KMS-11 (cell line): ENCODE measurements at regions not wholly inside any gene's neighbourhood (a gene's known extent, or its start where the extent isn't known, plus 50 kb on each side); places are given as distances from the start of the nearest gene placed in this dataset.

ENCODE experiments used
- H2AFZ ChIP-seq: fragments of 200-600 bp; sonication (generic); 2 replicates; pipeline ENCODE4 v1.6.1; 2016; ENCODE audit warnings: antibody characterized with exemption, mixed run types, low read depth
- H3K27ac ChIP-seq: fragments of 200-600 bp; sonication (generic); 2 replicates; pipeline ENCODE4 v1.6.1; 2016; ENCODE audit warnings: mild to moderate bottlenecking, mixed run types
- H3K27me3 ChIP-seq: fragments of 200-600 bp; sonication (generic); 2 replicates; pipeline ENCODE4 v1.6.1; 2017; ENCODE audit warnings: mild to moderate bottlenecking, low read depth, mixed run types, moderate library complexity; ENCODE audit not compliant: insufficient read depth
- H3K36me3 ChIP-seq: fragments of 200-600 bp; sonication (generic); 2 replicates; pipeline ENCODE4 v1.6.1; 2017; ENCODE audit warnings: mild to moderate bottlenecking, mixed run types; ENCODE audit not compliant: insufficient read depth
- H3K4me1 ChIP-seq: fragments of 200-600 bp; sonication (generic); 2 replicates; pipeline ENCODE4 v1.6.1; 2016; ENCODE audit warnings: mild to moderate bottlenecking, low read depth, mixed run types; ENCODE audit not compliant: poor library complexity, severe bottlenecking
- H3K4me2 ChIP-seq: fragments of 200-600 bp; sonication (generic); 2 replicates; pipeline ENCODE4 v1.7.0; 2016; ENCODE audit warnings: mild to moderate bottlenecking, mixed run types
- H3K4me3 ChIP-seq: fragments of 200-600 bp; sonication (generic); IDR thresholded peaks from 2 replicates; pipeline ENCODE4 v1.6.1; 2017; ENCODE audit warnings: low read depth, low read length, mixed read lengths; ENCODE audit not compliant: insufficient read depth
- H3K79me2 ChIP-seq: fragments of 200-600 bp; sonication (generic); 2 replicates; pipeline ENCODE4 v1.6.1; 2016; ENCODE audit warnings: low read depth, mixed run types; ENCODE audit not compliant: insufficient read depth
- H3K9ac ChIP-seq: fragments of 200-600 bp; sonication (generic); 2 replicates; pipeline ENCODE4 v1.6.1; 2016; ENCODE audit warnings: mild to moderate bottlenecking, mixed run types
- H4K20me1 ChIP-seq: fragments of 200-600 bp; sonication (generic); 2 replicates; pipeline ENCODE4 v1.6.1; 2016; ENCODE audit warnings: mild to moderate bottlenecking, mixed run types; ENCODE audit not compliant: insufficient read depth
- CTCF ChIP-seq: fragments of 200-600 bp; sonication (generic); conservative IDR thresholded peaks from 2 replicates; pipeline ENCODE4 v1.6.1; 2017; ENCODE audit warnings: low read depth, mild to moderate bottlenecking, antibody characterized with exemption, low read length, moderate library complexity, mixed read lengths

GRCh38 chr2:9735335-9735734 lies 104.5 kb upstream of the YWHAQ start:
- Histone ChIP-seq H3K36me3 (no peaks in the 10 kb centered on the region; the same call in 1 of the 2 replicates), H3K4me2 (no peak overlapping the region), H3K4me1 (no peaks in the 10 kb centered on the region), H3K27ac (no peak overlapping the region), H3K9ac (no peak overlapping the region), H4K20me1 (no peaks in the 10 kb centered on the region), H2AFZ (no peak overlapping the region), H3K4me3 (no peak overlapping the region), H3K27me3 (no peaks in the 10 kb centered on the region), H3K79me2 (no peaks in the 10 kb centered on the region)
- no peak for TF ChIP-seq CTCF

GRCh38 chr2:9736021-9736420 lies 105.2 kb upstream of the YWHAQ start:
- no peaks in the 10 kb centered on the region for H4K20me1 ChIP-seq
- no peak overlapping the region for H3K9ac ChIP-seq
- no peaks in the 10 kb centered on the region for H3K27me3 ChIP-seq
- no peaks in the 10 kb centered on the region; the same call in 1 of the 2 replicates for H3K36me3 ChIP-seq
- H3K79me2 ChIP-seq: no peaks in the 10 kb centered on the region
- no peak for TF ChIP-seq CTCF
- H3K4me1 ChIP-seq: no peaks in the 10 kb centered on the region
- H2AFZ ChIP-seq: no peak overlapping the region
- no peak overlapping the region for H3K27ac ChIP-seq
- H3K4me3 ChIP-seq: no peak overlapping the region
- no peak overlapping the region for H3K4me2 ChIP-seq

- Histone ChIP-seq H4K20me1 (no peaks in the 10 kb centered on the region), H3K4me3 (no peak overlapping the region), H3K4me1 (no peaks in the 10 kb centered on the region), H3K4me2 (no peak overlapping the region), H3K36me3 (no peaks in the 10 kb centered on the region; the same call in 1 of the 2 replicates), H3K9ac (no peak overlapping the region), H2AFZ (no peak overlapping the region), H3K27ac (no peak overlapping the region), H3K27me3 (no peaks in the 10 kb centered on the region), H3K79me2 (no peaks in the 10 kb centered on the region)
- no peak for TF ChIP-seq CTCF
Measured at GRCh38 chr2:9737053-9737875, 106.0 kb upstream of the TAF1B start.

- H3K36me3 ChIP-seq: no peaks in the 10 kb centered on the region
Measured at GRCh38 chr2:9738062-9738461, 105.2 kb upstream of the TAF1B start.

More at GRCh38 chr2:9738062-9738461, 105.2 kb upstream of the TAF1B start:
- Histone ChIP-seq H3K4me3 (no peak overlapping the region), H3K9ac (no peak overlapping the region), H3K4me1 (no peaks in the 10 kb centered on the region), H3K4me2 (no peak overlapping the region), H3K79me2 (no peaks in the 10 kb centered on the region), H3K27ac (no peak overlapping the region), H3K27me3 (no peaks in the 10 kb centered on the region), H2AFZ (no peak overlapping the region), H4K20me1 (no peaks in the 10 kb centered on the region)
- no peak for TF ChIP-seq CTCF
